ENCODE measurements at regions not wholly inside any gene's neighbourhood (a gene's known extent, or its start where the extent isn't known, plus 50 kb on each side); places are given as distances from the start of the nearest gene placed in this dataset.
A peak's percentile ranks its signal among the peaks of the same experiment; 100 is the strongest.

GRCh38 chr6:15073883-15074465, 171.9 kb upstream of the JARID2 start:
- H3K36me3 ChIP-seq (ENCODE audit: low read depth) = no peaks in the 10 kb centered on the region
- no peaks in the 10 kb centered on the region for H3K27me3 ChIP-seq (replicated peaks; ENCODE audit: insufficient read depth)
- no peak overlapping the region for H3K4me2 ChIP-seq (ENCODE audit: unreplicated experiment)
- no peaks in the 10 kb centered on the region for H4K20me1 ChIP-seq (ENCODE audit: insufficient read depth)
- H3K4me1 ChIP-seq (ENCODE audit: insufficient read depth) = no peaks in the 10 kb centered on the region
- in situ Hi-C loops (cut with MboI) = no loop called here
- H3K27ac ChIP-seq = no peak overlapping the region
- no peak overlapping the region for H3K9ac ChIP-seq
- TF ChIP-seq EZH2 (IDR thresholded peaks at IDR 0.05; ENCODE audit: insufficient read depth, poor library complexity, severe bottlenecking) (no peak), EZH2phosphoT487 (IDR thresholded peaks at IDR 0.05; ENCODE audit: insufficient read depth, low read depth) (no peak)
- 88% methylated on average over 14 of the region's 14 CpGs for WGBS, 2 experiments (ENCODE audit: low coverage in 1 of 2, low lambda C conversion rate in 2 of 2, missing lambda C conversion rate in 2 of 2)
- H2AFZ ChIP-seq = no peak overlapping the region
- no peaks in the 10 kb centered on the region for H3K9me2 ChIP-seq (ENCODE audit: insufficient read depth)
- no peak for DNase-seq
- H3K79me2 ChIP-seq (ENCODE audit: insufficient read depth) = no peaks in the 10 kb centered on the region
- no peaks in the 10 kb centered on the region for H3K9me3 ChIP-seq (ENCODE audit: low read depth)
- no peaks in the 10 kb centered on the region for H3F3A ChIP-seq (ENCODE audit: insufficient read depth)
- H3K4me3 ChIP-seq = no peak overlapping the region

DNA sequence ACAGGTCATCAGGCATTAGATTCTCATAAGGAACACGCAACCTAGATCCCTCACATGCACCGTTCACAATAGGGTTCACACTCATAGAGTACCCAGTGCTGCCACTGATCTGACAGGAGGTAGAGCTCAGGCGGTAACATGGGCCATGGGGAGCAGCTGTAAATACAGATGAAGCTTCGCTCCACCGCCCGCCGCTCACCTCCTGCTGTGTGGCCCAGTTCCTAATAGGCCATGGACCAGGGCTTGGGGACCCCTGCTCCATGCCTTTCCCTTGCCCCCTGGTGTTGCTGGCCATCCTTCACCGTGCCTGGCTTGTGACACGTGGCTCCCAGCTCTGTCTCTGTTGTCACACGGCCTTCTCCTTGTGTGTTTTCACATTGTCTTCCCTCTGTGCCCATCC, 171.1 kb upstream of the JARID2 start:
- Histone ChIP-seq H3K36me3 (ENCODE audit: low read depth) (no peaks in the 10 kb centered on the region), H3K4me2 (ENCODE audit: unreplicated experiment) (no peak overlapping the region), H3K79me2 (ENCODE audit: insufficient read depth) (no peaks in the 10 kb centered on the region), H3K4me3 (no peak overlapping the region), H3K27me3 (replicated peaks; ENCODE audit: insufficient read depth) (no peaks in the 10 kb centered on the region), H3F3A (ENCODE audit: insufficient read depth) (no peaks in the 10 kb centered on the region), H3K9me2 (ENCODE audit: insufficient read depth) (no peaks in the 10 kb centered on the region), H4K20me1 (ENCODE audit: insufficient read depth) (no peaks in the 10 kb centered on the region), H3K9me3 (ENCODE audit: low read depth) (no peaks in the 10 kb centered on the region), H3K4me1 (ENCODE audit: insufficient read depth) (no peaks in the 10 kb centered on the region), H2AFZ (no peak overlapping the region), H3K9ac (no peak overlapping the region), H3K27ac (no peak overlapping the region)
- DNase-seq = no peak
- TF ChIP-seq EZH2 (IDR thresholded peaks at IDR 0.05; ENCODE audit: insufficient read depth, poor library complexity, severe bottlenecking) = no peak
- no peak for TF ChIP-seq EZH2phosphoT487 (IDR thresholded peaks at IDR 0.05; ENCODE audit: insufficient read depth, low read depth)
- in situ Hi-C loops (cut with MboI) = no loop called here
- WGBS, 2 experiments (ENCODE audit: low coverage in 1 of 2, low lambda C conversion rate in 2 of 2, missing lambda C conversion rate in 2 of 2) = 94 to 96% methylated on average over 9 to 10 of the region's 10 CpGs

- Histone ChIP-seq H2AFZ (no peak overlapping the region), H3K79me2 (ENCODE audit: insufficient read depth) (no peaks in the 10 kb centered on the region), H3K9ac (no peak overlapping the region), H4K20me1 (ENCODE audit: insufficient read depth) (no peaks in the 10 kb centered on the region), H3K27me3 (replicated peaks; ENCODE audit: insufficient read depth) (no peaks in the 10 kb centered on the region), H3K36me3 (ENCODE audit: low read depth) (no peaks in the 10 kb centered on the region), H3K27ac (no peak overlapping the region), H3K4me2 (ENCODE audit: unreplicated experiment) (no peak overlapping the region), H3K4me1 (ENCODE audit: insufficient read depth) (no peaks in the 10 kb centered on the region), H3K9me3 (ENCODE audit: low read depth) (no peaks in the 10 kb centered on the region), H3K4me3 (no peak overlapping the region), H3F3A (ENCODE audit: insufficient read depth) (no peaks in the 10 kb centered on the region), H3K9me2 (ENCODE audit: insufficient read depth) (no peaks in the 10 kb centered on the region)
- in situ Hi-C loops (cut with MboI) = no loop called here
- no peak for TF ChIP-seq EZH2 (IDR thresholded peaks at IDR 0.05; ENCODE audit: insufficient read depth, poor library complexity, severe bottlenecking)
- TF ChIP-seq EZH2phosphoT487 (IDR thresholded peaks at IDR 0.05; ENCODE audit: insufficient read depth, low read depth) = no peak
- 87 to 89% methylated on average over 4 of the region's 4 CpGs for WGBS, 2 experiments (ENCODE audit: low coverage in 1 of 2, low lambda C conversion rate in 2 of 2, missing lambda C conversion rate in 2 of 2)
- no peak for DNase-seq
Measured at GRCh38 chr6:15076565-15076964, 169.3 kb upstream of the JARID2 start.

DNA sequence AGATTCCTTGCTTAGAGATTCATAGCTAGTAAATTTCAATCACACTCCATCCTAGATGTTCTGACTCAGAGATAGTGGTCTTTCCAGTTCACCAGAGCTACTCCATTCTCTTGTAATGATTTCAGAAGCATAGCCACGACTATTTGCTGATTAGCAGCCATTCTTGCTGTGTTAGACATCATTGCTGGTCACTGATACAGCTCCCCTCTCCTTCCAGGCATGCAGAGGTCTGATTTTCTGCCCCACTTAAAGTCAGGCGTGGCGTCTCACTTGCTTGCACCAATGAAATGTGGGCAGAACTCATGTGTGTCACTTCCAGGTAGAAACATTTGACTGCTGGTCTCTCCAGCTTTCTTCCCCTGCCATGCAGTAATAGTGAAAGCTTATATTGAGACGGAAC, 168.9 kb upstream of the JARID2 start:
- H2AFZ ChIP-seq = no peak overlapping the region
- H3K4me2 ChIP-seq (ENCODE audit: unreplicated experiment) = no peak overlapping the region

DNA sequence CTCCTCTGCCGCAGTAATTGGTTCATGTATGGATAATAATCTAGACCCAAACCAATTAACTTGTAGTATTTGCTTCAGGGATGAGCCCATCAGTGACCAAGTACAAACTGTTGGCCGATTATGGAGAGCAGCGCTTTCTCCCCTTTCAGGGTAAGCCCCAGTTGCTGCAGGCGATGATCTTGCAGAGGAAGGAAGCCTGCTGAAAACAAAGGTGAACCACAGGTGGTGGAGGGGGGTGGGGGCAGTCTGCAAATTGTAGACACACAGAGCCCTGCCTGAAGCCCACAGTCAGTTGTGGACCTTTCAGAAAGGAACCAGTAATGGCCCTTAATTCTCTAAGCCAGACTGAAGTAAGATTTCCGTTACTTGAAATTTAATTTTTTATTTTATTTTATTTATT, 167.9 kb upstream of the JARID2 start:
- DNase-seq = no peak
- Histone ChIP-seq H3K4me3 (no peak overlapping the region), H3K4me2 (ENCODE audit: unreplicated experiment) (no peak overlapping the region), H3K9ac (no peak overlapping the region), H2AFZ (no peak overlapping the region), H3K9me3 (ENCODE audit: low read depth) (no peaks in the 10 kb centered on the region), H3F3A (ENCODE audit: insufficient read depth) (no peaks in the 10 kb centered on the region), H3K27me3 (replicated peaks; ENCODE audit: insufficient read depth) (no peaks in the 10 kb centered on the region), H4K20me1 (ENCODE audit: insufficient read depth) (no peaks in the 10 kb centered on the region), H3K4me1 (ENCODE audit: insufficient read depth) (no peaks in the 10 kb centered on the region), H3K27ac (no peak overlapping the region), H3K9me2 (ENCODE audit: insufficient read depth) (no peaks in the 10 kb centered on the region), H3K79me2 (ENCODE audit: insufficient read depth) (no peaks in the 10 kb centered on the region), H3K36me3 (ENCODE audit: low read depth) (no peaks in the 10 kb centered on the region)
- in situ Hi-C loops (cut with MboI) = no loop called here
- TF ChIP-seq EZH2phosphoT487 (IDR thresholded peaks at IDR 0.05; ENCODE audit: insufficient read depth, low read depth) (no peak), EZH2 (IDR thresholded peaks at IDR 0.05; ENCODE audit: insufficient read depth, poor library complexity, severe bottlenecking) (no peak)
- WGBS, 2 experiments (ENCODE audit: low coverage in 1 of 2, low lambda C conversion rate in 2 of 2, missing lambda C conversion rate in 2 of 2) = 73 to 77% methylated on average over 5 of the region's 5 CpGs

More for the DNA sequence above, 168.9 kb upstream of the JARID2 start:
- TF ChIP-seq EZH2phosphoT487 (IDR thresholded peaks at IDR 0.05; ENCODE audit: insufficient read depth, low read depth) (no peak), EZH2 (IDR thresholded peaks at IDR 0.05; ENCODE audit: insufficient read depth, poor library complexity, severe bottlenecking) (no peak)
- peak; percentile 17 for DNase-seq
- H3F3A ChIP-seq (ENCODE audit: insufficient read depth) = no peaks in the 10 kb centered on the region
- no peaks in the 10 kb centered on the region for H3K4me1 ChIP-seq (ENCODE audit: insufficient read depth)
- no peaks in the 10 kb centered on the region for H3K27me3 ChIP-seq (replicated peaks; ENCODE audit: insufficient read depth)
- no peak overlapping the region for H3K9ac ChIP-seq
- no peaks in the 10 kb centered on the region for H3K9me2 ChIP-seq (ENCODE audit: insufficient read depth)
- no peak overlapping the region for H3K4me3 ChIP-seq
- no peak overlapping the region for H3K27ac ChIP-seq
- in situ Hi-C loops (cut with MboI) = no loop called here
- H3K79me2 ChIP-seq (ENCODE audit: insufficient read depth) = no peaks in the 10 kb centered on the region
- no peaks in the 10 kb centered on the region for H3K9me3 ChIP-seq (ENCODE audit: low read depth)
- no peaks in the 10 kb centered on the region for H4K20me1 ChIP-seq (ENCODE audit: insufficient read depth)
- H3K36me3 ChIP-seq (ENCODE audit: low read depth) = no peaks in the 10 kb centered on the region
- 70 to 72% methylated on average over 4 of the region's 4 CpGs for WGBS, 2 experiments (ENCODE audit: low coverage in 1 of 2, low lambda C conversion rate in 2 of 2, missing lambda C conversion rate in 2 of 2)

Data from GM23248 (cell line).